CD14-positive monocyte (primary cell): ENCODE measurements at regions not wholly inside any gene's neighbourhood (a gene's known extent, or its start where the extent isn't known, plus 50 kb on each side); places are given as distances from the start of the nearest gene placed in this dataset.
A peak's percentile ranks its signal among the peaks of the same experiment; 100 is the strongest.

Experiments
- DNase-seq, 3 donors: peaks; one replicate each; pipeline ENCODE4 v3.0.0-alpha.2; 2011 to 2022
- H2AFZ ChIP-seq: 2 replicates; pipeline ENCODE4 v1.6.0; 2012; ENCODE audit warnings: mild to moderate bottlenecking, low read depth, low read length, inconsistent platforms; ENCODE audit not compliant: insufficient read depth, poor library complexity, severe bottlenecking
- H3K27ac ChIP-seq, 2 donors: 1 replicate in 1 of 2; 2 replicates in 1 of 2; pipeline ENCODE4 v1.5.1; 2012 to 2013; ENCODE audit warnings: low read length in 2 of 2, control low read depth in 1 of 2, inconsistent platforms in 1 of 2, low read depth in 1 of 2, mild to moderate bottlenecking in 1 of 2
- H3K27me3 ChIP-seq, 2 donors: one replicate each; pipeline versions ENCODE4 v1.6.0 to v1.6.1; 2011 to 2013; ENCODE audit warnings: low read length in 2 of 2; ENCODE audit not compliant: control insufficient read depth in 2 of 2, insufficient read depth in 2 of 2
- H3K36me3 ChIP-seq, 2 donors: replicated peaks in 1 of 2; 1 replicate in 1 of 2; 2 replicates in 1 of 2; pipeline versions ENCODE4 v1.5.1 to v1.6.1; 2012 to 2013; ENCODE audit warnings: low read length in 2 of 2, control low read depth in 1 of 2, inconsistent platforms in 1 of 2, mild to moderate bottlenecking in 1 of 2; ENCODE audit not compliant: insufficient read depth in 2 of 2, control insufficient read depth in 1 of 2
- H3K4me1 ChIP-seq, 2 donors: 1 replicate in 1 of 2; 2 replicates in 1 of 2; pipeline versions ENCODE4 v1.5.1 to v1.6.1; 2012 to 2013; ENCODE audit warnings: low read length in 2 of 2, control low read depth in 1 of 2, inconsistent platforms in 1 of 2, mild to moderate bottlenecking in 1 of 2, moderate library complexity in 1 of 2; ENCODE audit not compliant: insufficient read depth in 2 of 2, control insufficient read depth in 1 of 2
- H3K4me2 ChIP-seq: replicated peaks from 2 replicates; pipeline ENCODE3; 2012; ENCODE audit warnings: low read length, moderate library complexity, mild to moderate bottlenecking; ENCODE audit not compliant: poor library complexity, severe bottlenecking; ENCODE audit errors: extremely low read depth
- H3K4me3 ChIP-seq, 3 experiments: fragments of 200-600 bp in 1 of 3; sonication (generic) in 1 of 3; replicated peaks in 1 of 3; 1 replicate in 2 of 3; 2 replicates in 1 of 3; pipeline ENCODE4 v1.5.1; 2011 to 2013; ENCODE audit warnings: low read length in 3 of 3, mild to moderate bottlenecking in 3 of 3, control low read depth in 2 of 3, low read depth in 2 of 3, inconsistent platforms in 1 of 3, moderate library complexity in 1 of 3
- H3K79me2 ChIP-seq: 2 replicates; pipeline ENCODE4 v1.6.0; 2012; ENCODE audit warnings: mild to moderate bottlenecking, control low read depth, inconsistent platforms, low read length, moderate library complexity; ENCODE audit not compliant: insufficient read depth
- H3K9ac ChIP-seq: 2 replicates; pipeline ENCODE4 v1.6.0; 2017; ENCODE audit warnings: low read length, mild to moderate bottlenecking; ENCODE audit not compliant: insufficient read depth, poor library complexity, severe bottlenecking
- H3K9me3 ChIP-seq, 2 donors: replicated peaks in 1 of 2; 1 replicate in 1 of 2; 2 replicates in 1 of 2; pipeline versions ENCODE4 v1.5.1 to v1.6.1; 2012 to 2013; ENCODE audit warnings: low read length in 2 of 2, control low read depth in 1 of 2; ENCODE audit not compliant: control insufficient read depth in 1 of 2, insufficient read depth in 1 of 2
- H4K20me1 ChIP-seq: 2 replicates; pipeline ENCODE4 v1.6.0; 2012; ENCODE audit warnings: mild to moderate bottlenecking, low read length, control low read depth, moderate library complexity; ENCODE audit not compliant: insufficient read depth
- H3K27ac Mint-ChIP-seq, 7 donors: one replicate each; pipeline ENCODE4 v1.8.0; 2020; ENCODE audit warnings: mild to moderate bottlenecking in 7 of 7, mixed read lengths in 7 of 7, moderate library complexity in 6 of 7, inconsistent platforms in 2 of 7
- H3K27me3 Mint-ChIP-seq, 3 donors: one replicate each; pipeline ENCODE4 v1.8.0; 2021 to 2022; ENCODE audit warnings: low read depth in 3 of 3, mild to moderate bottlenecking in 3 of 3, mixed read lengths in 3 of 3, moderate library complexity in 3 of 3, inconsistent platforms in 1 of 3
- H3K36me3 Mint-ChIP-seq, 2 donors: one replicate each; pipeline ENCODE4 v1.8.0; 2020; ENCODE audit warnings: mixed read lengths in 2 of 2, inconsistent platforms in 1 of 2, mild to moderate bottlenecking in 1 of 2
- H3K4me1 Mint-ChIP-seq: one replicate; pipeline ENCODE4 v1.8.0; 2020; ENCODE audit warnings: mild to moderate bottlenecking, mixed read lengths
- H3K4me3 Mint-ChIP-seq, 2 donors: one replicate each; pipeline ENCODE4 v1.8.0; 2020; ENCODE audit warnings: mild to moderate bottlenecking in 2 of 2, mixed read lengths in 2 of 2, moderate library complexity in 1 of 2
- H3K9me3 Mint-ChIP-seq, 7 donors: one replicate each; pipeline ENCODE4 v1.8.0; 2020 to 2022; ENCODE audit warnings: mixed read lengths in 7 of 7, mild to moderate bottlenecking in 6 of 7, moderate library complexity in 6 of 7, inconsistent platforms in 2 of 7
- WGBS: methylation state at CpG from one replicate; pipeline ENCODE4 v1.1.5; 2013; ENCODE audit warnings: missing lambda C conversion rate; ENCODE audit not compliant: insufficient coverage; 5-methylcytosine and 5-hydroxymethylcytosine counted together
- intact Hi-C, 2 donors: fragments of 100-400 bp; cut with micrococcal nuclease; formaldehyde crosslinking; loops; one replicate each; pipeline versions ENCODE4 v1.15.0 to v1.15.1; 2023
- TF ChIP-seq, protein P1 (sequence below): fragments of 200-600 bp; IDR thresholded peaks from one replicate; pipeline ENCODE4 v1.8.0; 2022; ENCODE audit warnings: antibody characterized with exemption, mild to moderate bottlenecking

DNA sequence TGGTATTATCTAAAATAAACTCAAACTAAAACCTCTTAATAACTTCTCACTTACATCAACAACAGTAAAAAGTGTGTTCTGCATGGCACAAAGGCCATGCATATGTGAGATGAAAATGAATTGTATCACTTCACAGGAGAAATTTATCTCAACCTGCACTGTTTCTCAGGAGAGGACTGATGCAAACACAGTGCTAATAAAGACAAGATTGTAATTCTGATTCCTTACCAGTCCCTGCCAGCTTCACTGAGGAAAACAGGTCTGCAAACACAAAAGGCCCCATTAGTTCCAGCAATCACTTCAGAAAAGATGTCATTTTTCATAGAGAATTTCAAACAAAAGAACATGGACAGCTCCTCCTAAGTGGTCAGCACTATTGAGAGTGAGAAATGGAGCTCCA is 117.3 kb upstream of the PDE4D start:
- no peaks in the 10 kb centered on the region for H3K79me2 ChIP-seq
- Mint-ChIP-seq H3K27me3 (no peaks in the 10 kb centered on the region), H3K9me3 (peaks cover 0 to 15% (median 4%) of the 10 kb centered on the region in 7 donors), H3K4me1 (no peaks in the 10 kb centered on the region), H3K4me3 (no peak overlapping the region), H3K36me3 (peaks cover 0 to 3% of the 10 kb centered on the region in 2 donors), H3K27ac (no peak overlapping the region)
- no peak overlapping the region for H3K4me2 ChIP-seq
- no peak overlapping the region for H3K9ac ChIP-seq
- H3K4me1 ChIP-seq: no peaks in the 10 kb centered on the region
- no peaks in the 10 kb centered on the region for H4K20me1 ChIP-seq
- no peak overlapping the region for H3K4me3 ChIP-seq
- peaks cover 0 to 3% of the 10 kb centered on the region in 2 donors for H3K9me3 ChIP-seq
- H3K27me3 ChIP-seq: no peaks in the 10 kb centered on the region
- intact Hi-C loops: no loop called here
- no peak overlapping the region for H3K27ac ChIP-seq
- no peak for DNase-seq
- TF ChIP-seq, protein P1, sequence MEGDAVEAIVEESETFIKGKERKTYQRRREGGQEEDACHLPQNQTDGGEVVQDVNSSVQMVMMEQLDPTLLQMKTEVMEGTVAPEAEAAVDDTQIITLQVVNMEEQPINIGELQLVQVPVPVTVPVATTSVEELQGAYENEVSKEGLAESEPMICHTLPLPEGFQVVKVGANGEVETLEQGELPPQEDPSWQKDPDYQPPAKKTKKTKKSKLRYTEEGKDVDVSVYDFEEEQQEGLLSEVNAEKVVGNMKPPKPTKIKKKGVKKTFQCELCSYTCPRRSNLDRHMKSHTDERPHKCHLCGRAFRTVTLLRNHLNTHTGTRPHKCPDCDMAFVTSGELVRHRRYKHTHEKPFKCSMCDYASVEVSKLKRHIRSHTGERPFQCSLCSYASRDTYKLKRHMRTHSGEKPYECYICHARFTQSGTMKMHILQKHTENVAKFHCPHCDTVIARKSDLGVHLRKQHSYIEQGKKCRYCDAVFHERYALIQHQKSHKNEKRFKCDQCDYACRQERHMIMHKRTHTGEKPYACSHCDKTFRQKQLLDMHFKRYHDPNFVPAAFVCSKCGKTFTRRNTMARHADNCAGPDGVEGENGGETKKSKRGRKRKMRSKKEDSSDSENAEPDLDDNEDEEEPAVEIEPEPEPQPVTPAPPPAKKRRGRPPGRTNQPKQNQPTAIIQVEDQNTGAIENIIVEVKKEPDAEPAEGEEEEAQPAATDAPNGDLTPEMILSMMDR: no peak
- no peak overlapping the region for H2AFZ ChIP-seq
- H3K36me3 ChIP-seq: no peaks in the 10 kb centered on the region

DNA sequence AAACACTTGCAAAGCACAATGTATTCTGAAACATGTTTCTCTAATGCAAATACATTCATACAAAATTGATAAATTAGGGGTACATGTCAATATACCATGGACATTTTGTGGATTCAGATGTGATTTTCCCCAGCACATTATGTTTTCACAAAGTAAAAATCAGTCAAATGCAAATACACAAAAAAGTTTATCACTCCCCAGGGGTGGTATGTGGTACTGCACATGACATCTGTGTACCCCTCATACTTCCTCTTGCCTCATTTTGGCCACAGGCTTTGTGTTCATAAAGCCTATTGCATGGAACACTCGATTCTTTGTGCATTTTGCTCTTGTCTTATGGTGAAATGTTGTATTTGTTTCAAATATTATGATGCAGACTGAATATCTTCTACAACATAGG is 116.8 kb upstream of the PDE4D start:
- no peaks in the 10 kb centered on the region for H3K27me3 Mint-ChIP-seq
- H3K27me3 ChIP-seq: no peaks in the 10 kb centered on the region
- DNase-seq: no peak
- H3K4me3 Mint-ChIP-seq: no peak overlapping the region
- H3K4me2 ChIP-seq: no peak overlapping the region
- WGBS: no CpG with 5 or more reads among the region's 1 CpG
- no peaks in the 10 kb centered on the region for H3K4me1 Mint-ChIP-seq
- H3K36me3 Mint-ChIP-seq: peaks cover 0 to 3% of the 10 kb centered on the region in 2 donors
- no peaks in the 10 kb centered on the region for H3K79me2 ChIP-seq
- no peak overlapping the region for H3K9ac ChIP-seq
- H3K9me3 Mint-ChIP-seq: peaks cover 0 to 10% (median 3%) of the 10 kb centered on the region in 7 donors
- H3K9me3 ChIP-seq: peaks cover 0 to 2% of the 10 kb centered on the region in 2 donors
- intact Hi-C loops: no loop called here
- H3K27ac ChIP-seq: no peak overlapping the region
- H3K4me1 ChIP-seq: no peaks in the 10 kb centered on the region
- H3K27ac Mint-ChIP-seq: no peak overlapping the region
- TF ChIP-seq, protein P1: peak; percentile 43
- no peak overlapping the region for H2AFZ ChIP-seq
- H4K20me1 ChIP-seq: no peaks in the 10 kb centered on the region
- H3K4me3 ChIP-seq: no peak overlapping the region
- H3K36me3 ChIP-seq: no peaks in the 10 kb centered on the region
